ENCODE measurements at regions not wholly inside any gene's neighbourhood (a gene's known extent, or its start where the extent isn't known, plus 50 kb on each side); places are given as distances from the start of the nearest gene placed in this dataset.

DNA sequence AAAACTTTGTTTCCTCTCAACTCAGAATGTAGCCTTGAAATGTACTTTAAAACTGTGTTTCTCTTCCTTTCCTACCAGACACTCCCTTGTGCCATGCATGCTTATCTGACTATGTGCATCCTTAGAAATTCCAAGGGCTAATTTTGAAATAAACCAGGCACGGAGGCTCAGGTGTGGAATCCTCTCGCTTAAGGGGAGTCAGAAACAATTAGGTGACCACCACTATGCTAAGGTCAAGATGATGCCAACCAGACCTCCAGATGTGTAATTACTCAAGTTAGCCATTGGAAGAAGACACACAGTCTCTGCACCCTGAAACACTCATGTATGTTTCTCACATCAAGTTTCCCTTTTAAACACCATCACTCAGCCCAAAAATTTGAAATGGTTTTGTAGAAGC lies 572.1 kb downstream of the VGLL3 start:
- TF ChIP-seq, protein P1, sequence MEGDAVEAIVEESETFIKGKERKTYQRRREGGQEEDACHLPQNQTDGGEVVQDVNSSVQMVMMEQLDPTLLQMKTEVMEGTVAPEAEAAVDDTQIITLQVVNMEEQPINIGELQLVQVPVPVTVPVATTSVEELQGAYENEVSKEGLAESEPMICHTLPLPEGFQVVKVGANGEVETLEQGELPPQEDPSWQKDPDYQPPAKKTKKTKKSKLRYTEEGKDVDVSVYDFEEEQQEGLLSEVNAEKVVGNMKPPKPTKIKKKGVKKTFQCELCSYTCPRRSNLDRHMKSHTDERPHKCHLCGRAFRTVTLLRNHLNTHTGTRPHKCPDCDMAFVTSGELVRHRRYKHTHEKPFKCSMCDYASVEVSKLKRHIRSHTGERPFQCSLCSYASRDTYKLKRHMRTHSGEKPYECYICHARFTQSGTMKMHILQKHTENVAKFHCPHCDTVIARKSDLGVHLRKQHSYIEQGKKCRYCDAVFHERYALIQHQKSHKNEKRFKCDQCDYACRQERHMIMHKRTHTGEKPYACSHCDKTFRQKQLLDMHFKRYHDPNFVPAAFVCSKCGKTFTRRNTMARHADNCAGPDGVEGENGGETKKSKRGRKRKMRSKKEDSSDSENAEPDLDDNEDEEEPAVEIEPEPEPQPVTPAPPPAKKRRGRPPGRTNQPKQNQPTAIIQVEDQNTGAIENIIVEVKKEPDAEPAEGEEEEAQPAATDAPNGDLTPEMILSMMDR (IDR thresholded peaks at IDR 0.05; ENCODE audit: poor library complexity), result no peak
- TF ChIP-seq EZH2 (IDR thresholded peaks at IDR 0.05; ENCODE audit: borderline replicate concordance), result no peak
